ENCODE measurements at regions not wholly inside any gene's neighbourhood (a gene's known extent, or its start where the extent isn't known, plus 50 kb on each side); places are given as distances from the start of the nearest gene placed in this dataset.

GRCh38 chr12:107399046-107399445, 286.6 kb upstream of the PWP1 start:
- 90% methylated on average over 2 of the region's 5 CpGs for WGBS (ENCODE audit: insufficient coverage)
- peak overlapping the region in 1 of 2 donors; percentile 65 for H3K27ac Mint-ChIP-seq
- no peak for ATAC-seq (replicated peaks in 1 of 4)
- H3K4me1 Mint-ChIP-seq = peaks cover 38 to 66% (median 60%) of the 10 kb centered on the region in 3 donors
- no peak overlapping the region for H3K27ac ChIP-seq (ENCODE audit: low read length)
- H3K27me3 Mint-ChIP-seq = no peaks in the 10 kb centered on the region
- no peak overlapping the region for H3K4me3 Mint-ChIP-seq
- peaks cover 20 to 22% of the 10 kb centered on the region in 2 experiments for H3K4me1 ChIP-seq (ENCODE audit: control insufficient read depth in 1 of 2, extremely low read depth in 1 of 2, insufficient read depth in 2 of 2, low read length in 2 of 2)
- no peak overlapping the region for H3K4me3 ChIP-seq (ENCODE audit: control insufficient read depth in 1 of 2, extremely low read depth in 1 of 2, low read length in 1 of 2)
- ChIA-PET POLR2A (interaction anchor here (0.6 to 0.7 kb wide), 2 partner anchors 13 to 22 kb away, joined by 3 read pairs; no protein-coding TSS in a partner anchor), CTCF (interaction anchor here (0.8 to 1.3 kb wide), 3 partner anchors 10 to 267 kb away, joined by 3 to 4 read pairs (median 3); no protein-coding TSS in a partner anchor)
- no peaks in the 10 kb centered on the region for H3K36me3 Mint-ChIP-seq
- H3K36me3 ChIP-seq (ENCODE audit: control insufficient read depth in 2 of 2, extremely low read depth in 1 of 2, insufficient read depth in 1 of 2, low read length in 1 of 2) = no peaks in the 10 kb centered on the region
- DNase-seq = no peak
- no peaks in the 10 kb centered on the region for H3K27me3 ChIP-seq (replicated peaks in 1 of 2; ENCODE audit: control insufficient read depth in 2 of 2, extremely low read depth in 1 of 2, insufficient read depth in 2 of 2, low read length in 1 of 2)
- H3K9me3 ChIP-seq = no peaks in the 10 kb centered on the region
- no peaks in the 10 kb centered on the region for H3K9me3 Mint-ChIP-seq

GRCh38 chr12:107400686-107401447, 284.7 kb upstream of the PWP1 start:
- H3K27ac ChIP-seq (ENCODE audit: low read length) = no peak overlapping the region
- Mint-ChIP-seq H3K27ac (peak overlapping the region in 1 of 2 donors; percentile 35), H3K27me3 (no peaks in the 10 kb centered on the region), H3K4me3 (no peak overlapping the region), H3K4me1 (peaks cover 28 to 50% (median 43%) of the 10 kb centered on the region in 3 donors), H3K9me3 (no peaks in the 10 kb centered on the region), H3K36me3 (no peaks in the 10 kb centered on the region)
- H3K9me3 ChIP-seq = no peaks in the 10 kb centered on the region
- ATAC-seq (replicated peaks in 1 of 4) (peak in 1 of 4 experiments; percentile 37), DNase-seq (peak in 5 of 35 experiments; percentile 2 to 29 (median 8))
- no peak overlapping the region for H3K4me3 ChIP-seq (ENCODE audit: control insufficient read depth in 1 of 2, extremely low read depth in 1 of 2, low read length in 1 of 2)
- peaks cover 19 to 20% of the 10 kb centered on the region in 2 experiments for H3K4me1 ChIP-seq (ENCODE audit: control insufficient read depth in 1 of 2, extremely low read depth in 1 of 2, insufficient read depth in 2 of 2, low read length in 2 of 2)
- H3K27me3 ChIP-seq (replicated peaks in 1 of 2; ENCODE audit: control insufficient read depth in 2 of 2, extremely low read depth in 1 of 2, insufficient read depth in 2 of 2, low read length in 1 of 2) = no peaks in the 10 kb centered on the region
- ChIA-PET POLR2A (interaction anchor here in 1 of 2 donors (0.6 kb wide), 2 partner anchors 233 to 506 kb away, joined by 4 to 7 read pairs; no protein-coding TSS in a partner anchor), CTCF (interaction anchor here (0.6 to 3.9 kb wide), 5 partner anchors 27 to 269 kb away, joined by 3 to 51 read pairs (median 7); no protein-coding TSS in a partner anchor)
- WGBS (ENCODE audit: insufficient coverage) = 93% methylated on average over 6 of the region's 14 CpGs
- peaks cover 0 to 2% of the 10 kb centered on the region in 2 donors for H3K36me3 ChIP-seq (ENCODE audit: control insufficient read depth in 2 of 2, extremely low read depth in 1 of 2, insufficient read depth in 1 of 2, low read length in 1 of 2)

- H3K27me3 Mint-ChIP-seq = no peaks in the 10 kb centered on the region
- H3K36me3 Mint-ChIP-seq = no peaks in the 10 kb centered on the region
- peaks cover 18 to 20% of the 10 kb centered on the region in 2 experiments for H3K4me1 ChIP-seq (ENCODE audit: control insufficient read depth in 1 of 2, extremely low read depth in 1 of 2, insufficient read depth in 2 of 2, low read length in 2 of 2)
- DNase-seq (peak; percentile 16 to 75 (median 49)), ATAC-seq (replicated peaks in 1 of 4) (peak; percentile 56 to 75 (median 72))
- no peaks in the 10 kb centered on the region for H3K9me3 Mint-ChIP-seq
- no peaks in the 10 kb centered on the region for H3K27me3 ChIP-seq (replicated peaks in 1 of 2; ENCODE audit: control insufficient read depth in 2 of 2, extremely low read depth in 1 of 2, insufficient read depth in 2 of 2, low read length in 1 of 2)
- 26% methylated on average over 4 of the region's 5 CpGs for WGBS (ENCODE audit: insufficient coverage)
- CTCF ChIA-PET = interaction anchor here (0.6 to 3.9 kb wide), 16 partner anchors 27 to 275 kb away, joined by 3 to 51 read pairs (median 4); no protein-coding TSS in a partner anchor
- H3K36me3 ChIP-seq (ENCODE audit: control insufficient read depth in 2 of 2, extremely low read depth in 1 of 2, insufficient read depth in 1 of 2, low read length in 1 of 2) = peaks cover 0 to 4% of the 10 kb centered on the region in 2 donors
- H3K4me3 Mint-ChIP-seq = peak overlapping the region in 1 of 3 donors; percentile 7
- no peak overlapping the region for H3K27ac ChIP-seq (ENCODE audit: low read length)
- H3K4me1 Mint-ChIP-seq = peaks cover 20 to 37% (median 35%) of the 10 kb centered on the region in 3 donors
- no peaks in the 10 kb centered on the region for H3K9me3 ChIP-seq
- POLR2A ChIA-PET = interaction anchor here in 1 of 2 donors (0.6 kb wide), 1 partner anchor 1283 kb away, joined by 5 read pairs; no protein-coding TSS in a partner anchor
- no peak overlapping the region for H3K27ac Mint-ChIP-seq
- H3K4me3 ChIP-seq (ENCODE audit: control insufficient read depth in 1 of 2, extremely low read depth in 1 of 2, low read length in 1 of 2) = no peak overlapping the region
Observed at GRCh38 chr12:107402041-107403022, 283.3 kb upstream of the PWP1 start.

- ATAC-seq (replicated peaks in 1 of 4) (peak in 1 of 4 experiments; percentile 64), DNase-seq (peak in 6 of 35 experiments; percentile 3 to 45 (median 6))
- Histone ChIP-seq H3K36me3 (ENCODE audit: control insufficient read depth in 2 of 2, extremely low read depth in 1 of 2, insufficient read depth in 1 of 2, low read length in 1 of 2) (peaks cover 0 to 4% of the 10 kb centered on the region in 2 donors), H3K4me1 (ENCODE audit: control insufficient read depth in 1 of 2, extremely low read depth in 1 of 2, insufficient read depth in 2 of 2, low read length in 2 of 2) (peaks cover 8 to 13% of the 10 kb centered on the region in 2 experiments), H3K4me3 (ENCODE audit: control insufficient read depth in 1 of 2, extremely low read depth in 1 of 2, low read length in 1 of 2) (no peak overlapping the region), H3K27me3 (replicated peaks in 1 of 2; ENCODE audit: control insufficient read depth in 2 of 2, extremely low read depth in 1 of 2, insufficient read depth in 2 of 2, low read length in 1 of 2) (no peaks in the 10 kb centered on the region), H3K9me3 (no peaks in the 10 kb centered on the region), H3K27ac (ENCODE audit: low read length) (no peak overlapping the region)
- POLR2A ChIA-PET = no interaction called here
- H3K4me1 Mint-ChIP-seq = peaks cover 9 to 23% (median 21%) of the 10 kb centered on the region in 3 donors
- CTCF ChIA-PET = interaction anchor here (1.4 to 1.5 kb wide), 2 partner anchors 245 to 275 kb away, joined by 4 read pairs; no protein-coding TSS in a partner anchor
- no peak overlapping the region for H3K4me3 Mint-ChIP-seq
- no peaks in the 10 kb centered on the region for H3K9me3 Mint-ChIP-seq
- no peaks in the 10 kb centered on the region for H3K27me3 Mint-ChIP-seq
- no peaks in the 10 kb centered on the region for H3K36me3 Mint-ChIP-seq
- 88% methylated on average over 1 of the region's 4 CpGs for WGBS (ENCODE audit: insufficient coverage)
- H3K27ac Mint-ChIP-seq = no peak overlapping the region
Observed at GRCh38 chr12:107404981-107405380, 280.6 kb upstream of the PWP1 start.

- peaks cover 9 to 22% (median 19%) of the 10 kb centered on the region in 3 donors for H3K4me1 Mint-ChIP-seq
- H3K27me3 Mint-ChIP-seq = no peaks in the 10 kb centered on the region
- no peak overlapping the region for H3K27ac Mint-ChIP-seq
- H3K27me3 ChIP-seq (replicated peaks in 1 of 2; ENCODE audit: control insufficient read depth in 2 of 2, extremely low read depth in 1 of 2, insufficient read depth in 2 of 2, low read length in 1 of 2) = no peaks in the 10 kb centered on the region
- H3K9me3 ChIP-seq = no peaks in the 10 kb centered on the region
- no peaks in the 10 kb centered on the region for H3K9me3 Mint-ChIP-seq
- no peak for ATAC-seq (replicated peaks in 1 of 4)
- H3K4me1 ChIP-seq (ENCODE audit: control insufficient read depth in 1 of 2, extremely low read depth in 1 of 2, insufficient read depth in 2 of 2, low read length in 2 of 2) = peaks cover 8 to 13% of the 10 kb centered on the region in 2 experiments
- ChIA-PET POLR2A (no interaction called here), CTCF (interaction anchor here (1.4 to 1.5 kb wide), 2 partner anchors 246 to 276 kb away, joined by 4 read pairs; no protein-coding TSS in a partner anchor)
- H3K27ac ChIP-seq (ENCODE audit: low read length) = no peak overlapping the region
- no peak for DNase-seq
- H3K36me3 Mint-ChIP-seq = no peaks in the 10 kb centered on the region
- no peak overlapping the region for H3K4me3 Mint-ChIP-seq
- peaks cover 0 to 4% of the 10 kb centered on the region in 2 donors for H3K36me3 ChIP-seq (ENCODE audit: control insufficient read depth in 2 of 2, extremely low read depth in 1 of 2, insufficient read depth in 1 of 2, low read length in 1 of 2)
- H3K4me3 ChIP-seq (ENCODE audit: control insufficient read depth in 1 of 2, extremely low read depth in 1 of 2, low read length in 1 of 2) = no peak overlapping the region
- 100% methylated on average over 5 of the region's 7 CpGs for WGBS (ENCODE audit: insufficient coverage)
Observed at GRCh38 chr12:107405436-107405835, 280.2 kb upstream of the PWP1 start.

All from T-cell (primary cell).